ENCODE measurements at regions not wholly inside any gene's neighbourhood (a gene's known extent, or its start where the extent isn't known, plus 50 kb on each side); places are given as distances from the start of the nearest gene placed in this dataset.

GRCh38 chr13:76632401-76633044, 253.7 kb downstream of the KCTD12 start:
- H3K4me1 Mint-ChIP-seq = peaks cover 0 to 3% of the 10 kb centered on the region in 2 experiments; a peak in 1 of 4 replicates
- Histone ChIP-seq H4K91ac (ENCODE audit: insufficient read length, low read depth, low read length) (no peak overlapping the region), H3K79me2 (ENCODE audit: insufficient read depth, low read length) (no peaks in the 10 kb centered on the region), H3K27ac (ENCODE audit: insufficient read length, low read depth, low read length) (no peak overlapping the region), H3K23ac (ENCODE audit: insufficient read length, low read depth, low read length) (no peak overlapping the region), H3K9me3 (ENCODE audit: control insufficient read depth, low read depth, low read length) (no peaks in the 10 kb centered on the region), H3K18ac (ENCODE audit: insufficient read length, low read depth, low read length) (no peak overlapping the region), H2AFZ (ENCODE audit: low read length) (no peak overlapping the region), H3K4me1 (ENCODE audit: insufficient read depth, low read length) (no peaks in the 10 kb centered on the region), H4K8ac (replicated peaks; ENCODE audit: insufficient read length, low read depth, low read length) (no peak overlapping the region), H2AK5ac (ENCODE audit: insufficient read length, low read length) (no peak overlapping the region), H3T11ph (ENCODE audit: low read length) (no peak overlapping the region), H3K9ac (ENCODE audit: extremely low read depth, insufficient read length, low read length) (no peak overlapping the region), H3K56ac (ENCODE audit: insufficient read length, low read depth, low read length) (no peak overlapping the region), H2BK5ac (ENCODE audit: insufficient read length, low read length) (no peak overlapping the region), H3K23me2 (ENCODE audit: insufficient read length, low read depth, low read length, poor library complexity, severe bottlenecking) (no peaks in the 10 kb centered on the region), H4K5ac (ENCODE audit: insufficient read length, low read depth, low read length) (no peak overlapping the region), H3K14ac (ENCODE audit: insufficient read depth, low read length) (no peak overlapping the region), H3K4ac (ENCODE audit: low read depth, low read length) (no peak overlapping the region), H2BK15ac (ENCODE audit: low read depth, low read length) (no peak overlapping the region), H2BK12ac (ENCODE audit: insufficient read length, low read depth, low read length) (no peak overlapping the region), H3K4me2 (ENCODE audit: insufficient read depth, insufficient read length, low read length) (no peak overlapping the region), H4K20me1 (ENCODE audit: control insufficient read depth, insufficient read depth, insufficient read length) (no peaks in the 10 kb centered on the region), H2BK20ac (ENCODE audit: low read depth, low read length, poor library complexity, severe bottlenecking) (no peak overlapping the region), H3K27me3 (ENCODE audit: insufficient read depth, low read length) (no peaks in the 10 kb centered on the region), H3K79me1 (ENCODE audit: insufficient read depth, low read depth, low read length, poor library complexity, severe bottlenecking) (no peaks in the 10 kb centered on the region), H2BK120ac (ENCODE audit: low read depth, low read length, poor library complexity, severe bottlenecking) (no peak overlapping the region)
- TF ChIP-seq, protein P1, sequence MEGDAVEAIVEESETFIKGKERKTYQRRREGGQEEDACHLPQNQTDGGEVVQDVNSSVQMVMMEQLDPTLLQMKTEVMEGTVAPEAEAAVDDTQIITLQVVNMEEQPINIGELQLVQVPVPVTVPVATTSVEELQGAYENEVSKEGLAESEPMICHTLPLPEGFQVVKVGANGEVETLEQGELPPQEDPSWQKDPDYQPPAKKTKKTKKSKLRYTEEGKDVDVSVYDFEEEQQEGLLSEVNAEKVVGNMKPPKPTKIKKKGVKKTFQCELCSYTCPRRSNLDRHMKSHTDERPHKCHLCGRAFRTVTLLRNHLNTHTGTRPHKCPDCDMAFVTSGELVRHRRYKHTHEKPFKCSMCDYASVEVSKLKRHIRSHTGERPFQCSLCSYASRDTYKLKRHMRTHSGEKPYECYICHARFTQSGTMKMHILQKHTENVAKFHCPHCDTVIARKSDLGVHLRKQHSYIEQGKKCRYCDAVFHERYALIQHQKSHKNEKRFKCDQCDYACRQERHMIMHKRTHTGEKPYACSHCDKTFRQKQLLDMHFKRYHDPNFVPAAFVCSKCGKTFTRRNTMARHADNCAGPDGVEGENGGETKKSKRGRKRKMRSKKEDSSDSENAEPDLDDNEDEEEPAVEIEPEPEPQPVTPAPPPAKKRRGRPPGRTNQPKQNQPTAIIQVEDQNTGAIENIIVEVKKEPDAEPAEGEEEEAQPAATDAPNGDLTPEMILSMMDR (conservative IDR thresholded peaks at IDR 0.05) = no peak
- WGBS (ENCODE audit: extremely low coverage, insufficient read length, low lambda C conversion rate) = no CpG with 5 or more reads among the region's 3 CpGs
- no peaks in the 10 kb centered on the region for H3K27me3 Mint-ChIP-seq (ENCODE audit: low read depth)
- H3K4me3 Mint-ChIP-seq = no peak overlapping the region
- no peak overlapping the region for H3K27ac Mint-ChIP-seq
- H3K36me3 Mint-ChIP-seq (ENCODE audit: insufficient read depth in 1 of 3, low read depth in 3 of 3) = peaks cover 0 to 9% (median 0%) of the 10 kb centered on the region in 3 experiments; a peak in 3 of 7 replicates
- peak; percentile 27 for DNase-seq
- peaks cover 8 to 9% of the 10 kb centered on the region in 2 experiments; a peak in 4 of 5 replicates for H3K9me3 Mint-ChIP-seq
